GM12874 (cell line): ENCODE measurements at regions not wholly inside any gene's neighbourhood (a gene's known extent, or its start where the extent isn't known, plus 50 kb on each side); places are given as distances from the start of the nearest gene placed in this dataset.

Experiments
- TF ChIP-seq, protein P1 (sequence below): IDR thresholded peaks from 2 replicates; pipeline ENCODE4 v1.5.1; 2011; ENCODE audit warnings: low read depth, mild to moderate bottlenecking, control low read depth, low read length, moderate library complexity; ENCODE audit not compliant: insufficient read depth

DNA sequence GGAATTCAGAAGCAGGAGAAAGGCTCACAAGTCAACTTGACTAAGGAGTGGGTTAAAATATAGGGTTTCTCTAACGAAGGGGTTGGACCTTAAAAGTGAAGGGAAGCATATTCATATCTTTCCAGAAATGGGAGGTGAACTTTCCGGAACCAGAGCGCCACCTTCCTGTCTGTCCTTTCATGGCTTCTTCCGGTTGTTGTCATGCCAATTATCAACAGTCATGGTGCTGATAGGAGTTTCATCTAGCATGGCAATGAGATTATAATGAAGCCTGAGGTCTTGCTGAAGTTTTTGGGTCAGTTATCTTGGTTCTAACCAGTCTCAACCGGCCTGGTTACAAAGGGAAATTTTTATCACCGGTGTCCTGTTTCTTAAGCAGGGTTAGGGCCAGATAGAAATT, 162.9 kb upstream of the NBEA start:
- TF ChIP-seq, protein P1, sequence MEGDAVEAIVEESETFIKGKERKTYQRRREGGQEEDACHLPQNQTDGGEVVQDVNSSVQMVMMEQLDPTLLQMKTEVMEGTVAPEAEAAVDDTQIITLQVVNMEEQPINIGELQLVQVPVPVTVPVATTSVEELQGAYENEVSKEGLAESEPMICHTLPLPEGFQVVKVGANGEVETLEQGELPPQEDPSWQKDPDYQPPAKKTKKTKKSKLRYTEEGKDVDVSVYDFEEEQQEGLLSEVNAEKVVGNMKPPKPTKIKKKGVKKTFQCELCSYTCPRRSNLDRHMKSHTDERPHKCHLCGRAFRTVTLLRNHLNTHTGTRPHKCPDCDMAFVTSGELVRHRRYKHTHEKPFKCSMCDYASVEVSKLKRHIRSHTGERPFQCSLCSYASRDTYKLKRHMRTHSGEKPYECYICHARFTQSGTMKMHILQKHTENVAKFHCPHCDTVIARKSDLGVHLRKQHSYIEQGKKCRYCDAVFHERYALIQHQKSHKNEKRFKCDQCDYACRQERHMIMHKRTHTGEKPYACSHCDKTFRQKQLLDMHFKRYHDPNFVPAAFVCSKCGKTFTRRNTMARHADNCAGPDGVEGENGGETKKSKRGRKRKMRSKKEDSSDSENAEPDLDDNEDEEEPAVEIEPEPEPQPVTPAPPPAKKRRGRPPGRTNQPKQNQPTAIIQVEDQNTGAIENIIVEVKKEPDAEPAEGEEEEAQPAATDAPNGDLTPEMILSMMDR, result no peak

DNA sequence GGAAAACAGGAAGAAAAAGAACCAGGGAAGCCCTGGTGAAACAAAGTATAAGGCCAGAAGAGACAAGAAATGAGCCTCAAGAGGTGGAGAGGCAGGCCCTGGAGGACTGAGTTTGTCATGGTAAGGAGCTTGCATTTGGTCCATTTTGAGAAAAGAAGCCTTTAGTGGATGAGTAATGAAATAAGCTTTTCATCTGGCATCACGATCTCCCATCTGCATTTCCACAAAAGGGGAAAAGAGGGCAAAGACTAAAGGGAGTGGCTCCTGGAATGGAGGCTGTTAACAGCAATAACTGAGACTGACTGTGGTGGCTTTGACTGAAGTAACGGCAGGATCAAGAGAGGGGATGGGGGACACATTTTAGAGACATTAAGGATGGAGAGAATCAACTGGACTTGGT, 148.8 kb upstream of the NBEA start:
- TF ChIP-seq, protein P1, result no peak

DNA sequence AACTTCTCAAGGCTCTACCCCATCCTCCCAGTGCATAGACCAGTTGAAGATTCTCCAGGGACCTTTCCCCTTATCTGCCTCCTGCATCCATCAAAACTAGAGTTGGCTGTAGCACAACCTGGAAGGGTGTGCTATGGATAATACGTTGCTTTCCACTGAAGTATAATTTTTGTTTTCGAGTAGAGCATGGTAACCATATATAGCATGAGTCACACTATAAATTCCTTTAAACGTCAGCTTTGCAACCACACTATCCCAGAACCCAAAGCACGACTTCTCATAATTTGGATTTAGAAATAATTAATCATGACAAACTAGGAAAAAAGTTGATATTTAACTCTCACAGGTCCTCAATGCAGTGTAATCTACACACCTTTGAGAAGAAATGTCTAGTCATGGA, 138.3 kb upstream of the NBEA start:
- TF ChIP-seq, protein P1, result no peak

DNA sequence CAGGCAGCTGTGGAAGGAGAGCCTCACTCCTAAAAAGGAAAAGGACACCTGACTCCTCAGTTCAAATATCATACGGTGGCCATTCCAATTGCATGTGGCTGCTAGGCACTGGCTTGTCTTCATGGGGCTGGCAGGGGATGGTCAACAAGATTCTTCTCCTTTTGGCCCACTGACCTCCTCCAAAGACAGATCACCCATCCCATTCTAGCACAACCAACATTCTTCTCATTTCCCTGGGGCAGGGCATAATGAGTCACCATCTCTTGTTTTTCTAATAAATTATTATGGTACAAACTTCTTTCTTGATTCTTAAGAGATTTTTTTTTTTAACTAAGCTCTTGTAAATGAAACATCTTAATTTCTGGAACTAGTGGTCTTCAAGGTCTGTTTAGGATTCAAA, 136.7 kb upstream of the NBEA start:
- TF ChIP-seq, protein P1, result no peak

DNA sequence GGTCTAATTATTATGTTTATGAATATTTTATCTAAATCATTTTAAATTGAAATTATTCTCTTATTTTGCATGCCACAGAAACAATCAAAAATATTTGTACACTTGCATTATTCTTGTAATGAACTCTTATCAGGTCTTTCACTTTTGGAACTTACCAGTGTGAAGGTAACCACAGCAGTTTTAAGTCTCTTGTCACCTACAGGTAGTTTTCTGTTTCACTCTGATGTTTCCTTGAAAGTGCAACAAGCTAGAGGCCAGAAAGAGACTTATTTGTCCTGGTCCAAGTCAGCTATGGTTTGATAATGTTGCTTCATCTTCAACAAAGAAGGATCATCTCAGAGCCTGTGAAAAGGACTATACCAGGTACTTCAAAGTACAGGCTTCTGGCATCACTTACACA, 133.4 kb upstream of the NBEA start:
- TF ChIP-seq, protein P1, result no peak

DNA sequence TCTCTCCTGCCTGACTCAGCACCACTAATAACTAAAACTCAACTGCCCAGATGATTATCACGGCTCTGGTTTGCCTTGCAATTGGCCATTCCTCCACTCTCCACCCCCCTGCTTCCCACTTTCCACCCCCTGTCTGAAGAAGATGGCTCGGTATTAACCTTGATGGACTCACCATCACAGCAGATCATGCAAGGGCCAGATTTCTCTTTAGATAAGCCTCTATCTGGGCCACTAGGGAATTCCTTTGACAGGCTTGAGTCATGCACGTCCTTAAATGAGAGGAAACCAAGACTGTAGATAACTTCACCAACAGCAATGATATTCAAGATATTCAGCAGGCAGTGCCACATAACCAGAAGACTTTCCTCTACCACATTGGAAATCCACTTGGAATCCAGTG, 131.1 kb upstream of the NBEA start:
- TF ChIP-seq, protein P1, result no peak

DNA sequence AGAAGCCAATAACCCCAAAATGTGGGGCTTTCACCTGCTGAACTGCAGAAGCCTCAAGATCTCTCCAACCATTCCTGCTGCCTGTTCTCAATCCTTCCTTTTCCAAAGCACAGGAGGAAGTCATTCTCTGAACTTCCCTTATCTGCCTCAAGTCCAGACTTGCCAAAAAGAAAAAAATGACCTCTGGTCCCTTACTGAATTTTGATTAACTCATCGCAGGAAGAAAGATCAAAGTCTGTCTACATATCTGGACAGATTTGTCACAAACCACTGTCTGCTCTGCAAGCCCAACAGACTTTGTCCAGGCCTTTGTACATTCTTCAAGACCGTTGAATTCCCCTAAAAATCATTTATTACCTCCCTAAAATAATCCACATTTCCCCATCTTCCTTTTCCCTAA, 126.5 kb upstream of the NBEA start:
- TF ChIP-seq, protein P1, result no peak
